ENCODE measurements at regions not wholly inside any gene's neighbourhood (a gene's known extent, or its start where the extent isn't known, plus 50 kb on each side); places are given as distances from the start of the nearest gene placed in this dataset.

DNA sequence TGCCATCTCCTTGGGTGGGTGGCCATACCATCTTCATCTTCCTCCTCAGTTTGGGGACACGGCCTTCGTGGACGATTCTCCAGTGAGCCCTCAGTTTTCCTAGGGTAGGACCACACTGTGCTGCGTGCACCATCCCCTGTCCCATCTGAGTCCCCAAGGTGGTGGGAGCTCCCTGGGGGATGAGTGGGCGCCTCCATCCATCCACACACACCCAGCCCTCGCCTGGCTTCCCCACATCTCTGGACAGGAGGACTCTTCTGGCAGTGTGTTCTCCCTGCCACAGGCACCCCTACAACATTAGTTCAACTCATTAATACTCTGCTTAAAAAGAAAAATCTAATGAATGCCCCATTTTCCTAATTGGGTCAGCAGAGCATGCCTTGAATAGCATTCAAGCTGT lies 408.5 kb downstream of the SHANK2 start:
- TF ChIP-seq, protein P1, sequence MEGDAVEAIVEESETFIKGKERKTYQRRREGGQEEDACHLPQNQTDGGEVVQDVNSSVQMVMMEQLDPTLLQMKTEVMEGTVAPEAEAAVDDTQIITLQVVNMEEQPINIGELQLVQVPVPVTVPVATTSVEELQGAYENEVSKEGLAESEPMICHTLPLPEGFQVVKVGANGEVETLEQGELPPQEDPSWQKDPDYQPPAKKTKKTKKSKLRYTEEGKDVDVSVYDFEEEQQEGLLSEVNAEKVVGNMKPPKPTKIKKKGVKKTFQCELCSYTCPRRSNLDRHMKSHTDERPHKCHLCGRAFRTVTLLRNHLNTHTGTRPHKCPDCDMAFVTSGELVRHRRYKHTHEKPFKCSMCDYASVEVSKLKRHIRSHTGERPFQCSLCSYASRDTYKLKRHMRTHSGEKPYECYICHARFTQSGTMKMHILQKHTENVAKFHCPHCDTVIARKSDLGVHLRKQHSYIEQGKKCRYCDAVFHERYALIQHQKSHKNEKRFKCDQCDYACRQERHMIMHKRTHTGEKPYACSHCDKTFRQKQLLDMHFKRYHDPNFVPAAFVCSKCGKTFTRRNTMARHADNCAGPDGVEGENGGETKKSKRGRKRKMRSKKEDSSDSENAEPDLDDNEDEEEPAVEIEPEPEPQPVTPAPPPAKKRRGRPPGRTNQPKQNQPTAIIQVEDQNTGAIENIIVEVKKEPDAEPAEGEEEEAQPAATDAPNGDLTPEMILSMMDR (IDR thresholded peaks at IDR 0.05; ENCODE audit: borderline replicate concordance, insufficient read depth, low read depth, low read length): no peak
- H3K4me3 ChIP-seq (ENCODE audit: low read depth, low read length): no peak overlapping the region

DNA sequence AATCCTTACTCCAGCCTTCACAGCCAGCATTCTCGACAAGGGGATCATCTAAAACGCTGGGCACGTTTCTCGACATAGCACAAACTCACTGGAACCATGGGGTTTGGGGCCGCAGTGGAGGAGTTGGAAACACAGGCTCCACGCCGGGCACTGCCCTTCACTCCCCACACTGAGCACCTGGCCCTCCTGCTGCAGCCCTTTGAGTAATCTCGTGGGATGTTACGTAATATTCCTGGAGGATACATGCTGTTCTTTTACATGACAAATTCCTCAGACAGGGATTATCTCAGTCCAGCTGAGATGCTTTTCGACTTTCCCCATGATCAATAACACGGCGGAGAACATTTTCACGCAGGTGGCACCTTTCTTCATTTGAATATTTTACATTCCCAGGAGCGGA lies 408.0 kb downstream of the SHANK2 start:
- H3K4me3 ChIP-seq (ENCODE audit: low read depth, low read length): no peak overlapping the region
- TF ChIP-seq, protein P1 (IDR thresholded peaks at IDR 0.05; ENCODE audit: borderline replicate concordance, insufficient read depth, low read depth, low read length): no peak

DNA sequence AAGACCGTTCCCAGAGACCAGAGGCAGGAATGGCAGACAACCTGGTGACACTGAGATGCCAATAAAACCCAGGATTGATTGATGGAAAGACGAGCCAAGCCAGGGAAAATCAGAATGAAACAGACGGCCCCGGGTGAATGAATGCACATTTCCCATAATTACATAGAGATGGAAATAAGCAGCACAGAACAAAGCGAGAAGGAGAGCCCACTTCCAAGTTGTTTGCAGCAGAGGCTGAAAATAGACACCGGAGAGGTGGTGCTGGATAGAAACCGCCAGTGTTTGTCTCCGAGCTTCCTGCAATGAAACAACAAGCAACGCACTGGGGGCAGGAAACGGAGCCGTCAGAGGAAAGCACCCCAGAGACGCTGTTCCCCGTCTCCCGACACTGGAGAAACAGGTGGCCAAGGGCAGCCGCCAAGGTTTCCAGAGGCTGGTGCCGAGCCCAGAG lies 406.8 kb downstream of the SHANK2 start:
- H3K4me3 ChIP-seq (ENCODE audit: low read depth, low read length): no peak overlapping the region
- TF ChIP-seq, protein P1 (IDR thresholded peaks at IDR 0.05; ENCODE audit: borderline replicate concordance, insufficient read depth, low read depth, low read length): no peak

DNA sequence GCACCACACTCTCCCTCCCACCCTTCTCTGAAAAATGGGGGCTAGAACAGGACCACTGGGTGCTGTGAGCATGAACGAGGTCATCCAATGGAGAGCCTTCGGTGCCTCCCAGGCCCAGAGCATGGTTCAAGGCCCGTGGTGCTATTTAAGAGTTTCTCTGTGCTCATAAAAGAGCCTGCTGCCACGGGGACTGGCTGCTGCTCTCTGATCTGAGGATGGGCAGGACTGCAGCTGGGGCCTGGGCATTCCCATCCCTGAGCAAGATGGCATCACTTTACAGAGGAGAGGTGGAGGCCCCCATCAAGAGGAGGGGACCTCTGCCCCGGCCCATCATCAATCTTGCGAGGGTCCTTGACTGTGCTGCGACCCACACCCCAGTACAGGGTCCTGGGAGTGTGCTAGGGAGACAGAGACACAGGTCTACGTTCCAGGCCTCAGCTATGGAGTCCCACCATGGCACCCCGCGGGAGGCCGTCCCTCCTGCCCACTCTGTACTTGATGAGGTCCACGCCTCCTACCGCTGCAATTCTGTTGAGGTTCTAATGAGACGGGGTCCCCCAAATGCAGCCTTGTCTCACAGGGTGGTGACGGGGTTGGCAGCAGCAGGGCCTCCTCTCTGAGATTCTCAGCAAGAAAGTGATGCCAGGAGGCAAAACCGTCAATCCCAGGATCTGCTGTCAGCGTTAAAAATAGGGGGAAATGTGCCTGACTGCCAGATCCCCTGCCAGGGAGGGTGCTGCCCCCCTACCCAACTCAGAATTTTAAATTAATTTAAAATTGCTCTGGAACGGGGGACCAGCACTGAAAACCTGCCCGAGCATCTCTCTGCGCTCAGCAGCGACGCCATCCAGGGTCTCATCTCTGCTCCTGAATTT lies 405.4 kb downstream of the SHANK2 start:
- no peak overlapping the region for H3K4me3 ChIP-seq (ENCODE audit: low read depth, low read length)
- TF ChIP-seq, protein P1 (IDR thresholded peaks at IDR 0.05; ENCODE audit: borderline replicate concordance, insufficient read depth, low read depth, low read length): no peak

DNA sequence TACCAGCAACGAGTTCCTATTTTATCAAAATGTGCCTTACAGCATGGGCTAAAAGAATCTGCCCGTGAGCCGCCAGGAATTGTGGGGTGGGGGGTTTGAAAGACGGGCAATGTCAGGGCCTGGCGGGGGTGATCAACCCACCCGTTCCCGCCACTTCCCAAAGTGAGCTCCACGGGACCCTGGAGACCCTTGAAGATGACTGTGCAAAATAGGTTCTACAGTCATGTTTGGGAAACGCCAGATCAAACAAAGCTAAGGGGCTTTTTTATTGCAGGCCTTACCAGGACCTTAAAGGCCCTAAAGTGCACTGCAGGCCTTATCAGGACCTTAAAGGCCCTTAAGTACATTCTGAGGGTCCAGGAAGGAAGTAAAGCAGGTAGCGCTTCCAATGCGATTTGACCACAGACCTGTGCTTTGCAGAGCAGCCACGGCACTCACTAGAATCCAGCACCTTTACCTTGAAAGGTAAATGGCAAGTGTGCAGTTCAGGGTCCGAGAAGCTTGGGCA lies 404.1 kb downstream of the SHANK2 start:
- no peak overlapping the region for H3K4me3 ChIP-seq (ENCODE audit: low read depth, low read length)
- TF ChIP-seq, protein P1 (IDR thresholded peaks at IDR 0.05; ENCODE audit: borderline replicate concordance, insufficient read depth, low read depth, low read length): no peak

DNA sequence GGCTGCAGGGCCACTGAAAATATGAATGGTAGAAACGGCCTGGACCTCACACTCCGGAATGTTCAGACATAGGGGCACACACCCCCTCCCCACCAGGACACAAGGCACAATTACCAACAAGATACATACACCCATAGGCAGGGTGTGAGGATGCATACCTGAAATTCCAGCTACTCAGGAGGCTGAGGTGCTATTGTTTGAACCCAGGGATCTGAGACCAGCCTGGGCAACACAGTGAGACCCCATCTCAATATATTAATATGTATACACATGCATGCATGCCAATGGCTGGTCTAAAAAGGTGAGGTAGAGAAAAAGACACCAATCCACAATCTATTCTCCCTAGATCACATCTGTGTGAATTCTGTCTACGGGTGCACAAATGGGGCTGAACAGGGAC lies 403.3 kb downstream of the SHANK2 start:
- TF ChIP-seq, protein P1 (IDR thresholded peaks at IDR 0.05; ENCODE audit: borderline replicate concordance, insufficient read depth, low read depth, low read length): no peak
- H3K4me3 ChIP-seq (ENCODE audit: low read depth, low read length): no peak overlapping the region

DNA sequence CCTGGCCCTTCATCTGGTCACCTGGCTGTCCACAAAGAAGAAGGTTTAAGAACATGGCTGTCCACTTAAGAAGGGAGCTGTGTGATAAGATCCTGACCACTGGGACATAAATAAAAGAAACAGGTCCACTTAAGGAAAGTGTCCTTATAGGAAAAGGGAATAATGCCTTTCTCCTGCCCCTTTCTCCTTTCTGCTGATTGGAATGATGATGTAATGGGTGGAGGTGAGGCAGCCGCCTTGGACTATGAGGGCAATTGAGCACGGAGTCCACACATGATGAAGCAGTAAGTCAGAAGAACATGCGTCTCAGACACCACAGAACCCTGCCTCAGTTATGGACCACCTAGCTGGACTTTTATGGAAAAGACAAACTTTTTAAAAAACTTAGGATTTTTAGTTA lies 401.1 kb downstream of the SHANK2 start:
- H3K4me3 ChIP-seq (ENCODE audit: low read depth, low read length): no peak overlapping the region
- TF ChIP-seq, protein P1 (IDR thresholded peaks at IDR 0.05; ENCODE audit: borderline replicate concordance, insufficient read depth, low read depth, low read length): no peak
